H9 (cell line): ENCODE measurements at regions not wholly inside any gene's neighbourhood (a gene's known extent, or its start where the extent isn't known, plus 50 kb on each side); places are given as distances from the start of the nearest gene placed in this dataset.
A peak's percentile ranks its signal among the peaks of the same experiment; 100 is the strongest.

ENCODE experiments used
- DNase-seq: peaks from one replicate; pipeline ENCODE4 v3.0.0-alpha.2; 2017
- H2AFZ ChIP-seq: one replicate; pipeline ENCODE4 v1.6.1; 2013; ENCODE audit warnings: mild to moderate bottlenecking, low read length, control low read depth, moderate library complexity
- H2AK5ac ChIP-seq: 2 replicates; pipeline ENCODE4 v1.6.1; 2013; ENCODE audit warnings: low read length, control low read depth, mixed read lengths; ENCODE audit not compliant: insufficient read length
- H2BK120ac ChIP-seq: one replicate; pipeline ENCODE4 v1.6.1; 2013; ENCODE audit warnings: low read depth, mild to moderate bottlenecking, low read length, control low read depth, inconsistent platforms; ENCODE audit not compliant: poor library complexity, severe bottlenecking
- H2BK12ac ChIP-seq: 2 replicates; pipeline ENCODE4 v1.6.1; 2013; ENCODE audit warnings: low read length, control low read depth, mixed read lengths, low read depth; ENCODE audit not compliant: insufficient read length
- H2BK15ac ChIP-seq: 2 replicates; pipeline ENCODE4 v1.6.1; 2013; ENCODE audit warnings: low read depth, low read length, control low read depth
- H2BK20ac ChIP-seq: one replicate; pipeline ENCODE4 v1.6.1; 2013; ENCODE audit warnings: low read depth, mild to moderate bottlenecking, low read length, control low read depth, inconsistent platforms; ENCODE audit not compliant: poor library complexity, severe bottlenecking
- H2BK5ac ChIP-seq: 2 replicates; pipeline ENCODE4 v1.6.1; 2013; ENCODE audit warnings: low read length, control low read depth, mixed read lengths; ENCODE audit not compliant: insufficient read length
- H3K14ac ChIP-seq: 2 replicates; pipeline ENCODE4 v1.6.1; 2013; ENCODE audit warnings: low read length, control low read depth; ENCODE audit not compliant: insufficient read depth
- H3K18ac ChIP-seq: 2 replicates; pipeline ENCODE4 v1.6.1; 2013; ENCODE audit warnings: low read depth, mild to moderate bottlenecking, mixed read lengths, low read length, control low read depth; ENCODE audit not compliant: insufficient read length
- H3K23ac ChIP-seq: 2 replicates; pipeline ENCODE4 v1.6.1; 2013; ENCODE audit warnings: low read length, control low read depth, mixed read lengths, low read depth; ENCODE audit not compliant: insufficient read length
- H3K23me2 ChIP-seq: 2 replicates; pipeline ENCODE4 v1.6.1; 2013; ENCODE audit warnings: low read depth, mild to moderate bottlenecking, mixed read lengths, low read length, control low read depth; ENCODE audit not compliant: insufficient read length, poor library complexity, severe bottlenecking
- H3K27ac ChIP-seq: 2 replicates; pipeline ENCODE4 v1.5.1; 2013; ENCODE audit warnings: low read length, control low read depth, mixed read lengths, low read depth; ENCODE audit not compliant: insufficient read length
- H3K27me3 ChIP-seq: 2 replicates; pipeline ENCODE4 v1.6.1; 2013; ENCODE audit warnings: low read length, control low read depth, inconsistent platforms; ENCODE audit not compliant: insufficient read depth
- H3K4ac ChIP-seq: 2 replicates; pipeline ENCODE4 v1.6.1; 2013; ENCODE audit warnings: low read depth, mild to moderate bottlenecking, control low read depth, inconsistent platforms, low read length, moderate library complexity
- H3K4me1 ChIP-seq: 2 replicates; pipeline ENCODE4 v1.6.1; 2013; ENCODE audit warnings: low read length, control low read depth, inconsistent platforms; ENCODE audit not compliant: insufficient read depth
- H3K4me2 ChIP-seq: 2 replicates; pipeline ENCODE4 v1.6.1; 2013; ENCODE audit warnings: low read length, control low read depth, mixed read lengths; ENCODE audit not compliant: insufficient read length, insufficient read depth
- H3K56ac ChIP-seq: 2 replicates; pipeline ENCODE4 v1.6.1; 2013; ENCODE audit warnings: low read depth, mild to moderate bottlenecking, mixed read lengths, low read length, control low read depth; ENCODE audit not compliant: insufficient read length
- H3K79me1 ChIP-seq: 2 replicates; pipeline ENCODE4 v1.6.1; 2013; ENCODE audit warnings: low read depth, mild to moderate bottlenecking, moderate library complexity, low read length, control low read depth, inconsistent platforms; ENCODE audit not compliant: insufficient read depth, poor library complexity, severe bottlenecking
- H3K79me2 ChIP-seq: 2 replicates; pipeline ENCODE4 v1.6.1; 2013; ENCODE audit warnings: low read length, control low read depth, inconsistent platforms; ENCODE audit not compliant: insufficient read depth
- H3K9ac ChIP-seq: 2 replicates; pipeline ENCODE4 v1.6.1; 2013; ENCODE audit warnings: low read length, control low read depth, mixed read lengths; ENCODE audit not compliant: insufficient read length; ENCODE audit errors: extremely low read depth
- H3K9me3 ChIP-seq: one replicate; pipeline ENCODE4 v1.6.1; 2013; ENCODE audit warnings: low read depth, low read length, inconsistent platforms; ENCODE audit not compliant: control insufficient read depth
- H3T11ph ChIP-seq: one replicate; pipeline ENCODE4 v1.6.1; 2013; ENCODE audit warnings: mild to moderate bottlenecking, low read length, control low read depth, inconsistent platforms
- H4K20me1 ChIP-seq: one replicate; pipeline ENCODE4 v1.6.1; 2013; ENCODE audit not compliant: control insufficient read depth, insufficient read length, insufficient read depth
- H4K5ac ChIP-seq: 2 replicates; pipeline ENCODE4 v1.6.1; 2013; ENCODE audit warnings: low read depth, mild to moderate bottlenecking, mixed read lengths, low read length, control low read depth; ENCODE audit not compliant: insufficient read length
- H4K8ac ChIP-seq: replicated peaks from 2 replicates; pipeline ENCODE4 v1.6.1; 2013; ENCODE audit warnings: low read length, control low read depth, mixed read lengths, low read depth; ENCODE audit not compliant: insufficient read length
- H4K91ac ChIP-seq: 2 replicates; pipeline ENCODE4 v1.6.1; 2013; ENCODE audit warnings: low read depth, mild to moderate bottlenecking, moderate library complexity, mixed read lengths, low read length, control low read depth; ENCODE audit not compliant: insufficient read length
- H3K27ac Mint-ChIP-seq, 3 experiments: 2 replicates in 2 of 3; 3 replicates in 1 of 3; pipeline ENCODE4 v1.8.0; 2020 to 2021; ENCODE audit warnings: mixed read lengths in 3 of 3, mild to moderate bottlenecking in 1 of 3, moderate library complexity in 1 of 3
- H3K27me3 Mint-ChIP-seq: 2 replicates; pipeline ENCODE4 v1.8.0; 2021; ENCODE audit warnings: low read depth, mild to moderate bottlenecking, moderate library complexity, mixed read lengths
- H3K36me3 Mint-ChIP-seq, 3 experiments: 2 replicates in 2 of 3; 3 replicates in 1 of 3; pipeline ENCODE4 v1.8.0; 2020 to 2021; ENCODE audit warnings: low read depth in 3 of 3, mixed read lengths in 3 of 3; ENCODE audit not compliant: insufficient read depth in 1 of 3
- H3K4me1 Mint-ChIP-seq, 2 experiments: 2 replicates each; pipeline ENCODE4 v1.8.0; 2020; ENCODE audit warnings: mixed read lengths in 2 of 2
- H3K4me3 Mint-ChIP-seq, 2 experiments: 2 replicates in 1 of 2; 3 replicates in 1 of 2; pipeline ENCODE4 v1.8.0; 2020 to 2021; ENCODE audit warnings: mild to moderate bottlenecking in 2 of 2, mixed read lengths in 2 of 2, moderate library complexity in 1 of 2
- H3K9me3 Mint-ChIP-seq, 2 experiments: 2 replicates in 1 of 2; 3 replicates in 1 of 2; pipeline ENCODE4 v1.8.0; 2020; ENCODE audit warnings: mild to moderate bottlenecking in 2 of 2, mixed read lengths in 2 of 2, moderate library complexity in 1 of 2
- WGBS: extraction: QIAGEN DNeasy Blood & Tissue Kit; methylation state at CpG from one replicate; pipeline ENCODE4 v1.1.7; 2013; ENCODE audit warnings: missing lambda C conversion rate, low lambda C conversion rate, mixed read lengths; ENCODE audit not compliant: insufficient read length; ENCODE audit errors: extremely low coverage; 5-methylcytosine and 5-hydroxymethylcytosine counted together
- TF ChIP-seq, protein P1 (sequence below): fragments of 200-600 bp; sonication (generic); conservative IDR thresholded peaks from 3 replicates; pipeline ENCODE4 v1.8.0; 2021; ENCODE audit warnings: antibody characterized with exemption, mild to moderate bottlenecking

DNA sequence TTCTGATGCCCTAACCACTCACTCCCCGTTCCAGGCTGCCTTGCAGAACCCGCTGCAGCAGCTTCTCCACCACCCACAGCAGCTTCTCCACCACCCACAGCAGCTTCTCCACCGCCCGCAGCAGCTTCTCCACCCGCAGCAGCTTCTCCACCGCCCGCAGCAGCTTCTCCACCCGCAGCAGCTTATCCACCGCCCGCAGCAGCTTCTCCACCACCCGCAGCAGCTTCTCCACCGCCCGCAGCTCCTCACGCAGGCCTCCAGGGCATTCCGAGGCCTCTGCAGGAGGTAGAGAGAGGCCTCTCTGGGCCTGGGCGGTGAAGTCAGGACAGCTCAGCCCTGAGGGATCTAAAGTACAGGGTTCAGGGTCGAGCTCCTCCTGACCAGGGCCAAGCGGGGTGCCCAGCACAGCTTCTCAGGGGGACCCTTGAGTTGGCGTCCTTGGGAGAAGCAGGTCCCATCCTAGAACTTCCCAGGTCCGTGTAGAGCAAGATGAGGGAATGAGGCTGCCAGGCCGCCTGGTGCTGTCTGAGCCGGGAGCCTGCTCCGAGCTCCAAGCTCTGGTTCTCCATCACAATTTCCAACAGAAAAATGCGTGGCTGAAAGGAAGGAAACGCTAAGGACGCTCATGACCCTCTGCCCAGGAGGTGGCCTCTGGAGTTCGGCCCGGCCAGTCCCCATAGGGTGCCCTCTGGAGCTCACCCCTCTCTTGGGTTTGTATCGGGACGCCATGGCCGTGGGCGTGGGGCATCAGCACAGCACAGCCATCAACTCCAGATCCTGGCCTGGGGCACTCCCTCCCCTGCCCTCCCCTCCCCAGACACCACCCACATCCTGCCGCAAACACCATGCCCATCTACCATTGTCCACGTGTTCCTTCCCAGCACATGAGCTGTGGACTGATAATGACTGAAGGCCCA, 528.6 kb downstream of the BRD1 start:
- Histone ChIP-seq H3K27ac (no peak overlapping the region), H3K14ac (no peak overlapping the region), H2AK5ac (no peak overlapping the region), H4K91ac (no peak overlapping the region), H2BK5ac (no peak overlapping the region), H3K23me2 (no peaks in the 10 kb centered on the region), H4K5ac (no peak overlapping the region), H3K4me2 (no peak overlapping the region), H3K23ac (no peak overlapping the region), H2BK12ac (no peak overlapping the region), H4K8ac (no peak overlapping the region), H3K27me3 (no peaks in the 10 kb centered on the region; the same call in 1 of the 2 replicates), H3T11ph (no peak overlapping the region), H3K56ac (no peak overlapping the region), H3K4ac (no peak overlapping the region), H2AFZ (no peak overlapping the region), H3K79me1 (no peaks in the 10 kb centered on the region), H3K9me3 (no peaks in the 10 kb centered on the region), H3K4me1 (no peaks in the 10 kb centered on the region; the same call in 1 of the 2 replicates), H2BK120ac (no peak overlapping the region), H4K20me1 (no peaks in the 10 kb centered on the region), H2BK20ac (no peak overlapping the region), H2BK15ac (no peak overlapping the region), H3K9ac (no peak overlapping the region), H3K79me2 (no peaks in the 10 kb centered on the region), H3K18ac (no peak overlapping the region)
- H3K4me1 Mint-ChIP-seq = peaks cover 4% of the 10 kb centered on the region in 2 experiments
- no CpG with 5 or more reads among the region's 34 CpGs for WGBS
- TF ChIP-seq, protein P1, sequence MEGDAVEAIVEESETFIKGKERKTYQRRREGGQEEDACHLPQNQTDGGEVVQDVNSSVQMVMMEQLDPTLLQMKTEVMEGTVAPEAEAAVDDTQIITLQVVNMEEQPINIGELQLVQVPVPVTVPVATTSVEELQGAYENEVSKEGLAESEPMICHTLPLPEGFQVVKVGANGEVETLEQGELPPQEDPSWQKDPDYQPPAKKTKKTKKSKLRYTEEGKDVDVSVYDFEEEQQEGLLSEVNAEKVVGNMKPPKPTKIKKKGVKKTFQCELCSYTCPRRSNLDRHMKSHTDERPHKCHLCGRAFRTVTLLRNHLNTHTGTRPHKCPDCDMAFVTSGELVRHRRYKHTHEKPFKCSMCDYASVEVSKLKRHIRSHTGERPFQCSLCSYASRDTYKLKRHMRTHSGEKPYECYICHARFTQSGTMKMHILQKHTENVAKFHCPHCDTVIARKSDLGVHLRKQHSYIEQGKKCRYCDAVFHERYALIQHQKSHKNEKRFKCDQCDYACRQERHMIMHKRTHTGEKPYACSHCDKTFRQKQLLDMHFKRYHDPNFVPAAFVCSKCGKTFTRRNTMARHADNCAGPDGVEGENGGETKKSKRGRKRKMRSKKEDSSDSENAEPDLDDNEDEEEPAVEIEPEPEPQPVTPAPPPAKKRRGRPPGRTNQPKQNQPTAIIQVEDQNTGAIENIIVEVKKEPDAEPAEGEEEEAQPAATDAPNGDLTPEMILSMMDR = no peak
- peaks cover 26% of the 10 kb centered on the region for H3K27me3 Mint-ChIP-seq
- H3K4me3 Mint-ChIP-seq = no peak overlapping the region
- H3K9me3 Mint-ChIP-seq = peaks cover 0 to 1% of the 10 kb centered on the region in 2 experiments; a peak in 1 of 5 replicates
- H3K36me3 Mint-ChIP-seq = no peaks in the 10 kb centered on the region; a peak in 1 of 7 replicates
- DNase-seq = peak; percentile 16
- no peak overlapping the region; a peak in 1 of 7 replicates for H3K27ac Mint-ChIP-seq
